ENCODE measurements at regions not wholly inside any gene's neighbourhood (a gene's known extent, or its start where the extent isn't known, plus 50 kb on each side); places are given as distances from the start of the nearest gene placed in this dataset.

GRCh38 chr12:128091951-128092382, 175.0 kb upstream of the TMEM132C start:
- TF ChIP-seq CTCF (IDR thresholded peaks at IDR 0.05) = no peak
- TF ChIP-seq EZH2 (IDR thresholded peaks at IDR 0.05; ENCODE audit: borderline replicate concordance, insufficient read depth, low read depth, low read length, poor library complexity, severe bottlenecking) = no peak

Measured in B cell (primary cell).